Anterior cingulate cortex (tissue), 58 donors: ENCODE measurements at regions not wholly inside any gene's neighbourhood (a gene's known extent, or its start where the extent isn't known, plus 50 kb on each side); places are given as distances from the start of the nearest gene placed in this dataset.
A peak's percentile ranks its signal among the peaks of the same experiment; 100 is the strongest.

Experiments
- DNase-seq, 58 donors: peaks; one replicate each; lab custom pipeline; 2025; lab: John Stamatoyannopoulos, UW

- peak in 1 of 58 donors; percentile 15 for DNase-seq
These were observed 110.9 kb upstream of the ADAMTSL1 start for GRCh38 chr9:18362901-18363685.

- DNase-seq = no peak
These were observed 108.3 kb upstream of the ADAMTSL1 start for GRCh38 chr9:18365651-18366050.

GRCh38 chr9:18366184-18366583, 107.8 kb upstream of the ADAMTSL1 start:
- no peak for DNase-seq

GRCh38 chr9:18368206-18368605, 105.7 kb upstream of the ADAMTSL1 start:
- no peak for DNase-seq

- no peak for DNase-seq
These were observed 102.8 kb upstream of the ADAMTSL1 start for GRCh38 chr9:18371141-18371540.

GRCh38 chr9:18371621-18372020, 102.3 kb upstream of the ADAMTSL1 start:
- no peak for DNase-seq

GRCh38 chr9:18379073-18379811, 94.7 kb upstream of the ADAMTSL1 start:
- no peak for DNase-seq

- no peak for DNase-seq
These were observed 91.7 kb upstream of the ADAMTSL1 start for GRCh38 chr9:18382243-18382642.

GRCh38 chr9:18384066-18384465, 89.9 kb upstream of the ADAMTSL1 start:
- no peak for DNase-seq

GRCh38 chr9:18385696-18386490, 88.1 kb upstream of the ADAMTSL1 start:
- DNase-seq = no peak

GRCh38 chr9:18390393-18390792, 83.6 kb upstream of the ADAMTSL1 start:
- DNase-seq = no peak

- DNase-seq = peak in 18 of 58 donors; percentile 1 to 43 (median 12)
These were observed 80.4 kb upstream of the ADAMTSL1 start for GRCh38 chr9:18393340-18394130.

- no peak for DNase-seq
These were observed 79.1 kb upstream of the ADAMTSL1 start for GRCh38 chr9:18394847-18395351.

- DNase-seq = no peak
These were observed 77.7 kb upstream of the ADAMTSL1 start for GRCh38 chr9:18396102-18396728.

GRCh38 chr9:18397076-18397475, 76.9 kb upstream of the ADAMTSL1 start:
- DNase-seq = no peak

GRCh38 chr9:18398038-18398437, 75.9 kb upstream of the ADAMTSL1 start:
- DNase-seq = no peak

GRCh38 chr9:18404434-18405029, 69.4 kb upstream of the ADAMTSL1 start:
- DNase-seq = no peak

GRCh38 chr9:18405240-18405639, 68.7 kb upstream of the ADAMTSL1 start:
- no peak for DNase-seq

- no peak for DNase-seq
These were observed 63.0 kb upstream of the ADAMTSL1 start for GRCh38 chr9:18410983-18411382.
